Progenitor cell of endocrine pancreas (in vitro differentiated cells): ENCODE measurements at regions not wholly inside any gene's neighbourhood (a gene's known extent, or its start where the extent isn't known, plus 50 kb on each side); places are given as distances from the start of the nearest gene placed in this dataset.

Experiments
- DNase-seq: peaks from one replicate; pipeline ENCODE4 v3.0.0; 2021; ENCODE audit warnings: low spot score; ENCODE audit not compliant: unreplicated experiment
- H3K27ac Mint-ChIP-seq: 2 replicates; pipeline ENCODE4 v1.8.0; 2021; ENCODE audit warnings: mild to moderate bottlenecking, moderate library complexity, mixed read lengths
- H3K27me3 Mint-ChIP-seq: 2 replicates; pipeline ENCODE4 v1.8.0; 2021; ENCODE audit warnings: mixed read lengths
- H3K36me3 Mint-ChIP-seq: 2 replicates; pipeline ENCODE4 v1.8.0; 2022; ENCODE audit warnings: mixed read lengths; ENCODE audit not compliant: insufficient read depth
- H3K4me1 Mint-ChIP-seq: 2 replicates; pipeline ENCODE4 v1.8.0; 2021; ENCODE audit warnings: low read depth, mixed read lengths
- H3K4me3 Mint-ChIP-seq: 2 replicates; pipeline ENCODE4 v1.8.0; 2021; ENCODE audit warnings: low read depth, mild to moderate bottlenecking, moderate library complexity, mixed read lengths
- H3K9me3 Mint-ChIP-seq: 2 replicates; pipeline ENCODE4 v1.8.0; 2021; ENCODE audit warnings: low read depth, mixed read lengths
- CTCF ChIP-seq: fragments of 200-600 bp; sonication (generic); IDR thresholded peaks from one replicate; pipeline ENCODE4 v1.5.0; 2021; ENCODE audit warnings: antibody characterized with exemption, mild to moderate bottlenecking; ENCODE audit not compliant: unreplicated experiment

- no peak for DNase-seq
- Mint-ChIP-seq H3K9me3 (no peaks in the 10 kb centered on the region), H3K27me3 (no peaks in the 10 kb centered on the region), H3K4me3 (no peak overlapping the region), H3K27ac (no peak overlapping the region), H3K36me3 (no peaks in the 10 kb centered on the region), H3K4me1 (no peaks in the 10 kb centered on the region)
- TF ChIP-seq CTCF = no peak
Observed at GRCh38 chr7:79534128-79534527, 80.7 kb upstream of the MAGI2 start.

- H3K4me1 Mint-ChIP-seq = no peaks in the 10 kb centered on the region
- no peaks in the 10 kb centered on the region for H3K36me3 Mint-ChIP-seq
- no peaks in the 10 kb centered on the region for H3K9me3 Mint-ChIP-seq
- no peak for TF ChIP-seq CTCF
- DNase-seq = no peak
- H3K27ac Mint-ChIP-seq = no peak overlapping the region
- no peaks in the 10 kb centered on the region for H3K27me3 Mint-ChIP-seq
- no peak overlapping the region for H3K4me3 Mint-ChIP-seq
Observed at GRCh38 chr7:79531905-79532664, 78.6 kb upstream of the MAGI2 start.

GRCh38 chr7:79531116-79531515, 77.6 kb upstream of the MAGI2 start:
- Mint-ChIP-seq H3K4me3 (no peak overlapping the region), H3K27me3 (no peaks in the 10 kb centered on the region), H3K4me1 (no peaks in the 10 kb centered on the region), H3K36me3 (no peaks in the 10 kb centered on the region), H3K27ac (no peak overlapping the region), H3K9me3 (no peaks in the 10 kb centered on the region)
- DNase-seq = no peak
- TF ChIP-seq CTCF = no peak

- Mint-ChIP-seq H3K27me3 (no peaks in the 10 kb centered on the region), H3K9me3 (no peaks in the 10 kb centered on the region), H3K4me3 (no peak overlapping the region), H3K4me1 (no peaks in the 10 kb centered on the region), H3K36me3 (no peaks in the 10 kb centered on the region), H3K27ac (no peak overlapping the region)
- TF ChIP-seq CTCF = no peak
- DNase-seq = no peak
Observed at GRCh38 chr7:79529881-79530235, 76.4 kb upstream of the MAGI2 start.

GRCh38 chr7:79529214-79529880, 75.9 kb upstream of the MAGI2 start:
- no peak overlapping the region for H3K4me3 Mint-ChIP-seq
- H3K27me3 Mint-ChIP-seq = no peaks in the 10 kb centered on the region
- H3K4me1 Mint-ChIP-seq = no peaks in the 10 kb centered on the region
- no peak for TF ChIP-seq CTCF
- no peak for DNase-seq
- H3K36me3 Mint-ChIP-seq = no peaks in the 10 kb centered on the region
- no peaks in the 10 kb centered on the region for H3K9me3 Mint-ChIP-seq
- H3K27ac Mint-ChIP-seq = no peak overlapping the region
